Fibroblast of peridontal ligament (primary cell): ENCODE measurements at regions not wholly inside any gene's neighbourhood (a gene's known extent, or its start where the extent isn't known, plus 50 kb on each side); places are given as distances from the start of the nearest gene placed in this dataset.
A peak's percentile ranks its signal among the peaks of the same experiment; 100 is the strongest.

Source experiments
- DNase-seq: peaks from one replicate; pipeline ENCODE4 v3.0.0-alpha.2; 2010; ENCODE audit errors: extremely low read depth

DNA sequence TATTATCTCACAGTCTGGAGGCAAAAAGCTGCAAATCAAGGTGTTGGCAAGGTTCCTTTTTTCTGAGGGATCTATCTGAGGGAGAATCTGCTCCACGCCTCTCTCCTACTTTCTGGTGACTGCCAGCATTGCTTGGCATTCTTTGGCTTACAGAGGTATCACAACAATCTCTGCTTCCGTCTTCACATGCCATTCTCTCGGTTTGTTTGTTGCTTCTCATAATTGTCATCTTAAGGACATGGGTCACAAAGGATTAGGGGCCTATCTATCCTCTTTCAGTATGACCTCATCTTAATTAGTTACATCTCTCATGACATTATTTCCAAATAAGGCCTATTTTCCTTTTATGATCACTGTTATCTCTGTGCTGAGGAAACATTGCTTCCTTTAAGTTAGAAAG is 345.0 kb downstream of the FOXG1 start:
- no peak for DNase-seq

DNA sequence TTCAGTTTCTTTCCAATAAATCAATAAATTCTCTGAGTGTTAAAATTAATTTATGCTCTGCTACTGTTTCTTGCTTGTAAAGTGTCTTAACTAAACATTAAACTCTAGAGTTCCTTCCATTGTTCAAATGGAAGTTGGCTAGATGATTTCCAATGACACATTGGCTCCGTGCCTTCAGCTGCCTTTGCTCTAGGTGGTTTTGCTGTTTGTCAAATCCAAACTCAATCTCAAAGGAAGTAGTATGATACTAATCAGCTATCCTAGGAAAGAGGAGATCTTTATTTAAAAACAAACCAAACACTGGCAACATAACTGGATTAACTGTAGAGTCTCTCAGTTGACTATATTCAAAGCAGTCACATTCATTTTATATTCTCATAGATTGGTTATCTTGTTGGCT is 356.4 kb downstream of the FOXG1 start:
- no peak for DNase-seq

DNA sequence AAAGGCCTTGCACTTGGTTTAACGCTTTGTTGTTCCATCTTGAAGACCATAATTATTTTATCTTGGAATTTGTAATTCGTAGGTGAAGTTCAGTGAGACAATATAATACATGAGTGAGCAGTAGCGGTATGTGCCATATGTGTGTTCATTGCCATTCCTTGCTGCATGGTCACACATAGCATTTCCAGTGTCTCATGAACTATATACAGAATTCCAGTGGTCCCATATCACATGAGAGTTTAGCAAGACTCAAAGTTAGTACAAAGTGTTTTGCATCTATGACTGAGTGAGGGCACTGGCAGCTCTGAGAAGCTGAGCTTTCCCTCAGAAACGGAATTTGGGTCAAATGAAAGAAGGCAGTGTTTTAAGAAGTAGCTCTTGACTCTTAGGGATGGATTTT is 359.8 kb downstream of the FOXG1 start:
- DNase-seq, result peak; percentile 26

DNA sequence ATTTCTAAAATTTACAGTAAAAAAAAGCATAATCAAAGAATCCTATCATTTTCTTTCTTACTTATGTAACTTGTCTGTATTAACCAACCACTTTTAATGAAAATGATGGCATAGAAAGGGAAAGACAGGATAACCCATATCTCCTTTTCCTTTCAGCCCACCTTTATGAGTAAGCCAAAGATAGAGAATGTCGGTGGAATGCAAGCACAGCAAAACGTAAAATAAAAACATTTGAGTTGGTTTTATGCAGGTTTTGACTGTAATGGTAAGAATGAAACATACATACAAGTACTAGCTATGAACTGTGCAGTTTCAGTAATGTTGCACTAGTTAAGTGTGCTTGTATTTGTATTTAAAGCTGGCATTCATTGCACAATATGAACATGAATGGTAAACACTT is 360.3 kb downstream of the FOXG1 start:
- no peak for DNase-seq

DNA sequence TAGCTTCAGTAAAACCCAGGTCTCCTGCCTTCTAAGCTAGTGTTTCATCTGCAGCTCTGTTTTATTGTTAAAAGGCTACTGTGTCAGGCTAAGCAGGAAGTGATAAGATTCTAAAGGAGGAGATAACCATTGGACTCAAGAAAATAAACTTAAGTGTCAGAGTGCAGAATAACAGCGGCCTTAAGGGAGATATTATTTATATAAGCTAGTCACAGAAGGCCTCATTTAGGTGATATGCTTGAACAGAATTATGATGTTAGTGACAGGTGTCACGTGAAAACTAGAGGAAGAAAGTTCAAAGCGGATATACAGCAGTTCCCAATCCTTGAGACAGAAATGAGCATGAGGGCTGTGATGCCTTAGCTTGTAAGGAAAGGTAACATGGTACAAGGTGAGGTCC is 373.4 kb downstream of the FOXG1 start:
- no peak for DNase-seq

DNA sequence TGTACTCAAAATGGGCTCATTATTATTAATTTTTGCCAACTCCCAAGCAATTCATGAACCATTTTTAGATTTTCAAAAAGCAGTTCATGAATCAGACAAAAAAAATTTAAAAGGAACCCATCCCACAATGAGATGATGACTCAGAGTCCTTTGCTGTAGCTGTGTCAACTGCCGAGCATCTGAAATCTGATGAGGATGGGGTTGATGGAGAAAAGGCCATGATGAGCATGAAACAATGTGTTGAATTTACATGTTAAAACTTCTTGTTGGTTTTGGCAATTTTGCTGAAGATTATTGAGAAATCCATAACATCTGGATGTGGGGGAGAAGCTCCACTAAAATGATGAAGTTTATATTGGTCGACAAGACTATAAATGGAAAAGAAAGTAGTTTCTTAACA is 378.0 kb downstream of the FOXG1 start:
- DNase-seq, result peak; percentile 100

DNA sequence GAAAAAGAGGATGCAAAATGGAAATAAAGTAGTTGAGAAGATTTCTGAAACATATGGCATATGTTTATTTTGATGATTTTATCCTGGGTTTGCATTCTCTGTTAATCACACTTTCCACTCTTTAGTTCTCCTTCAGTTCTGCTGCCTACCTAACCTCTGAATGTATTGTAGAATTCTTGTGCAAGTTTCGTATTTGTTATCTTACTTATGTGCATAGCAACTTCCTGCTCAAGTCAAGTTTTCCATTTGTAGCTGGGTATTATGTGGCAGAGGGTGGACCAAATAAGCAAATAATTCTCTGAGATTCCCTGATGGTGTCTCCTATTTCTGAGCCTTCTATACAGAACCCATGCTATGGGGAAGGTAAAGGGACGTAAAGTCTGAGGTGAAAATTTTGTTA is 381.6 kb downstream of the FOXG1 start:
- peak; percentile 27 for DNase-seq

DNA sequence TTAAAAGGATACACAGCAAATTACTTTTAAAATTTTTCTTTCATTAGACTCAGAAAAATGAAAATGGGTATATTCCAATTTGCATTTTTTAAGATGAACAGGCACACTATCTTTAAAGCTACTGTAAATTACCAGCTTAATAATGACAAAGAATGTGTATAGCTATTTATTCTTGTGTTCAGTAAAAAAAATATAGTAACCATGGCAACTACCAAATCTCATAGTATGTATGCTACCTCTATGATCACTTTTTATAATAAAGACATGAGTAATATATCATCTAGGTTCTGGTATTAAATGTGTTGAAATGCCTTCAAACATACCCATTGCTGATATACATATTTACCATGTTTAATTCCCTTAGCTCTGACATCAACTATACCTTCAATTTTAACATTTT is 383.2 kb downstream of the FOXG1 start:
- DNase-seq, result no peak

DNA sequence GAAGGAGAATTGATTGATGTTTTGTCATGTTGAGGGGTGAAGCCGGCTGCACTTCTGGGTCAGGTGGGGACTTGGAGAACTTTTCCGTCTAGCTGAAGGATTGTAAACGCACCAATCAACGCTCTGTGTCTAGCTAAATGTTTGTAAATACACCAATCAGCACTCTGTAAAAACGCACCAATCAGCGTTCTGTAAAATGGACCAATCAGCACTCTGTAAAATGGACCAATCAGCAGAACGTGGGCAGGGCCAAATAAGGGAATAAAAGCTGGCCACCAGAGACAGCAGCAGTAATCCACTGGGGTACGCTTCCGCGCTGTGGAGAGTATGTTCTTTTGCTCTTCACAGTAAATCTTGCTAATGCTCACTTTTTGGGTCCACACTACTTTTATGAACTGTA is 384.1 kb downstream of the FOXG1 start:
- no peak for DNase-seq

DNA sequence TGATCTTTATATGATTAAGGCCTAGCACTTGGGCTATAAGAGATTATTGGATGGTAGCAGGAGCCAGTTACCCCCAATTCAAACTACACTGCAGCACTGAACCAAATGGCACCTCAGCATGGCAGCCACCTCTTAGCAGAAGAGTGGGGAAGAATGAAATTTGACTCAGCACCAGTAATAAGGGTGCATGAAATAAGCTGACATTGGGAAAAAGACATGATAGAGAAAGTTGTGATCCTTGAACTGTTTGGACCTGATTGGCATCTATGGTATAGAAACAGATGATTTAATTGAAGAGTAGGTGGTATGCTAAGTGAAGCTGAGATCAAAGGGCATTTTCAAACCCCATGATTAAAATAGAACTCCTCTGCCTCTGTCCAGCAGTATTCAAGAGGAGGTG is 389.5 kb downstream of the FOXG1 start:
- DNase-seq, result no peak

DNA sequence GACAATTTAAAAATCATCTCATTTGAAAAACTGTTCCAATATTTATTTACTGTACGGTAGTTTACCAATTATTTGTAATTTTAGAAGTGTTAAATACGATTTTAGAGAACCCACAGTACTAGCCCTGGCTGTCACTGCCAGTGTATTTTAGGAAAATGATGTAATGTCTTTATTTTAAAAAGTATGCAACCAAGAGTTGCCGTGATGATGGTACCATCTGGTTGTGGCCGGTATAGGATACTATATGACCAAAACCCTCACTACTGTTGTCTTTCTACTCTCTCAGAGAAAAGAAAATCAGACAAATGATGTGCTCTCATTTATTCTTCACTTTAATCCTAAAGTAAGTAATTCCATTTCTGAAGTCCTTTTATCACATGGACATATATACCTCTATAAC is 395.0 kb downstream of the FOXG1 start:
- DNase-seq, result peak; percentile 42

DNA sequence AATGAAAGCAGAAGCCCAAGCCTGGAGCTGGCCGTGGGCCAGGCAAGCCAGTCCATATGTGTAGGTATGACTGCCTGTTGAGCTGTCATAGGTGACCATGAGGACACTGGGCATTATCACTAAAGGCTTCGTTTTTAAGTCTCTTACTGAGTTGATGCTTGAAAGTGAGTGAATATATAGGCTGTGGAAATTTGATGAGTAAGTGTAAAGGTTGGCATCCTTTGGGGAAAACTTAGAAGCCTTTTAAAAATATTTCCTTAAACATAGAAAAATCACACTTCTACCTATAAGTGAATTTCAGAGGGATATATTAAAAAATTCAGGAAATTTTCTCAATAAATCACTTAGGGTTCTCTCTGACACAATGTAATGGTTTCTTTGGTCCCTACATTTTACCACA is 396.5 kb downstream of the FOXG1 start:
- DNase-seq, result no peak

DNA sequence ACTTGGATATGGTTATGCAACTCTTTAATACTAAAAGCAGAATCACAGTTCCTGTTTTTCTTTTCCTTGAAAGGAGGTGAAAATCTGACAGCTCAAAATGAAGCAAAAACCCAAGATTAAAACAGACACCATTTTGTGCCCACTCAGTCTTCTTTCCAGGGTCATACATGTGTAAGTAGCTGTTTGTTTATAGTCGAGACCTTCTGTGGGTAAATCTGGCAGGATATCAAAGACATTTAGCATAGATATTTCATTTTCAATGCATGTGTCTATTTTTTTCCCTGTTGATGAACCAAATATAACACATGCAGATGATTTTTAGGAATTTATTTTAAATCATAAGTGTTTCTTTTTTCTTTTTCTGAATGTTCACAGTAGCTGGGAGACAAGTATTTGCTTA is 398.8 kb downstream of the FOXG1 start:
- no peak for DNase-seq

DNA sequence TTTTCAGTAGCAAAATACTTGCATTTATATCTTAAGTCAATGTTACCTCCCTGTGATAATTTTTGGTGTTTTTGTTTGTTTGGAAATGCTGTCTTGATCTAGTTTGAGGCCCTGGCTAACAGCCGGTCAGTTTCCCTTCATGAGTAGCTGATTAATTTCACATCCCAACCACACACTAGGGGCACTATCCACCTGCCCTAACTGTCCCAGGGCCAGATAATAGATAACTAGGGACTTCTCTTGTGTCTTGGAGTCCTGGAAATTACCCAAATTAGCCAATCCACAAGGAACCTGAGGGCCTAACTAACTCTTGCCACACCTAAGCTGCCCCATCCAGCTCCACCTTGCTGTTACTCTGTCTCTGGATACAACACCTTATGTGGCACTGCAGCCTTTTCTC is 399.9 kb downstream of the FOXG1 start:
- no peak for DNase-seq

DNA sequence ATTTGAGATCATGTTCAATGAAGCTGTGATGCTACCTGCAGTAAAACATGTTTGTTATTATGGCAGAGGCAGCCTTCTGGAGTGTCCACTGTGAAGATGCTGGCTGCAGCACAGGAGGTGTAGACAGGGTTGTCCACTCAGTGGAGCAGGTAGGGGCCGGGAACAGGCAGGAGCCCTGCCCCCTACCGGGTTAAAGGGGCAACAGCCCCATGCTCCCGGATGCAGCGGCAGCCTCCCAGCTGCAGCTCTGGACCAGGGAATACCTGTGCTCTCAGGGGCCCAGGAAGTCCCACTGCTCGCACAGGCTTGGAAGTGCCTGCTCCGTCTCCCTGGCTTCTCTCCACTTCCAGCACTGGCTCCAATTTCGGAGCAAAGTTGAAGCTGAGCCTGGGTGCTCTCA is 401.6 kb downstream of the FOXG1 start:
- DNase-seq, result no peak

DNA sequence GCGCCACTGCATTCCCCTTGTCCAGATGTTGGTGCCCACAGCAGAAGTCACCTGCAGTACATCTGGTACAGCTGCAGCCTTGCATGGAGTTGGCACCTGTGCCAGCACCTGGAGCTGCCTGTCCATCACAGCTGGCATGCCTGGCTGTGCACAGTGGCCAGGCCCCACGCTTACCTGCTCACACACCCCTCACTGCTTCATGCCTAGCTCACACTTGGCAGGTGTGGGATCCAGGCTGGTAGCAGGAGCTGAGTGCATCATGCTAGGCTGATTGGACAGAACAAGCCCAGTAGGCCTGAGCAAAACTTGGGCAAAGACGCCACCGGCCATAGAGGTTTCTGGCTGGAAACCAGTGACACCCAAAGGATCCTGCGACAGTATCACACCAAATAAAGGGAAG is 402.8 kb downstream of the FOXG1 start:
- no peak for DNase-seq

DNA sequence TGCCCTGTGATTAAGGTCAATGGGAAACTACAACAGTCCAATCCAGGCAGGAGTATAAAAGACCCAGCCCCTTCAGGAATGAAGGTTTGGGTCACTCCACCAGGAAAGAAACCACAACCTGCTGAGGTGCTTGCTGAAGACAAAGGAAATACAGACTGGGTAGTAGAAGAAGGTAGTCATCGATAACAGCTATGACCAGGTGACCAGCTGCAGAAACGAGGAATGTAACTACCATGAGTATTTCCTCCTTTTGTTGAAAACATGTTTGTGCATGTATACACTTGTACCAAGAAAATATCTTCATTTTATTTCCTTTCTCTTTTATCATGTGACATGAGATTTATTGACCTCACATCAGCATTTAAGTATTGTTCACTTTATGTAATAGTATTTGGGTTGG is 409.1 kb downstream of the FOXG1 start:
- no peak for DNase-seq

DNA sequence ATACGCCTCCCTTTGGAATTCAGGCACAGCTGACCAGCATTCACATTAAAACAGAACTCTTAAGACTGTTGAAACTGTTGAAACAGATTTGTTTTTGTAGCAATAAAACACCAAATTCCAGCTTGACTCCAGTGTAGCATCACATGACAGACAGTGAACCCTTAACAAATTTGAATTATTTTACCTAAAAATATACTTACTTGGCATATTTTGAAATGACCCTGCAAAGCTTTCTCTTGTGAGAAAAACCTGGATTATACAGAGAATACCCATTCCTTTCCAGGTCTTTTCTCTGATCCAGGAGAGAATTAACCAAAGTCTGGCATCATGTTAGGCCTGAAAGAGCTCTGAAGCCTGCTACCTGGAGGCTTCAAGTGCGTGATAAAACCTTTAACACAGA is 410.3 kb downstream of the FOXG1 start:
- DNase-seq, result no peak

DNA sequence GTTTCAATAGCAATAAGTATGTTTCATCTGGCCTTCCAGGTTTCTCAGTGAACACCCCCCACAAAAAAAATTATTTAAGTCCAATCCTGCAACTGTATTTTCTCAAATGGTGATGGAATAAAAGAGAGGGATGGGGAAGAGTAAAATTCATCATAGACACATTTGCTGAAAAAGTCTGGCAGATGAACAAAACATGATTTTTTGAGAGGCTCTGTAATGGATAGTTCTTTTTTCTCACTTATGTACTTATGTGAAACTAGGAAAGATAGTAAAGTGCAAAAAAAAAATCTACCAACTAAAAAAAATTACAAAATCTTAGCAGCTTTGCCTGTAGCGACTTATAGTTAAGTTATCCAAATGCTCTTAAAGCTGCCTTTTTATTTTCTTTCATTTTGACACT is 412.4 kb downstream of the FOXG1 start:
- DNase-seq, result no peak

DNA sequence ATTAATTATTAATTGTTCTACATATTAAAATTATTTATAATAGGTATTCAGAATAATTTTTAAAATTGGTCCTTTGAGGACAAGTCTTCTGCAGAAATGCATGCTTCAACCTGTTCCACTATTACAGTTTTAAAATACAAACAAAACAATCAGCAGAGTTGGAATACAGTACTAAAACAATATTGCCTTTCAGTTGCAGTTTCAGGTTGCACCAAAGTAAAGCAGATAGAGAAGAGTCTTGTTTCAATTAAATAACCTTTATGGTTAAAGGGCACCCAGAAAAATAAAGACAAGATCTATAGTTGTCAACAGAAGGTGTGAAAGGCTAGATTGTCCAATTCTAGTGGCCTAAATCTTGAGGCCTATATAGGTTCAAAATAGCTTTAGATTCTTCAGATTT is 424.5 kb downstream of the FOXG1 start:
- no peak for DNase-seq

DNA sequence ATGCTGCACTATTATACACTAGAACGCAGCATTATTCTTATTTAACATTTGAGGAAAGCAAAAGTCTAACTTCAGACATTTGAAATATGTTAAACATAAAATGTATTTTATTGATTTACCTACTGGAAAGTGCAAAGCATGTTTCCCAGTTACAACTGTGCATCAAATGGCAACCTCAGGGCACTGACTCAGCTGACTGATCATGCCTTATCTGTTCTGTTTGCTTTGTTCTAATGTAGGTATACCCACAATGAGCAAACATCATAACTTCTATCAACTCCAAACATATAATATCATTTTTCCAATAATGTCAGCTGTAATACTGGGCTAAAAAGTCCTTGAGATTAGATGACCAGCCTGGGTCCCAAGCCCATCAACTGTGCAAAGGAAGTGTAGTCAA is 431.0 kb downstream of the FOXG1 start:
- DNase-seq, result no peak

DNA sequence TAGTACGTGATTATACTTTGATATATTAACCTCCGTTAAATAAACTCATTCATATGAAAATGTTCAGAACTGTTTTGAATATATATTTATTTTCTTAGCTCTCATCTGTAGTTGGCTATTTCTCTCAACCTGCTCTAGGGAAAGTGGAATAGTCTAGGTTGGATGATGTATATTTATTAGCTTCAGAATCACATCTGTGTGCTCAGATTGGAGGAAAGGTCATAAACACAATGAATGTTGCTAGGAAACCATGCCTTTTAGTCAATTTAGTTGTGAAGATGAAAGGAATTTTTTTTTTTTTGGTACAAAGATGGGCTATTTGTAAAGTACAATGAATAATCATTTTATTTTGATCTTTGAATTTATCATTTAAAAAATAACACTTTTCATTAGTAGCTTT is 439.1 kb downstream of the FOXG1 start:
- no peak for DNase-seq

DNA sequence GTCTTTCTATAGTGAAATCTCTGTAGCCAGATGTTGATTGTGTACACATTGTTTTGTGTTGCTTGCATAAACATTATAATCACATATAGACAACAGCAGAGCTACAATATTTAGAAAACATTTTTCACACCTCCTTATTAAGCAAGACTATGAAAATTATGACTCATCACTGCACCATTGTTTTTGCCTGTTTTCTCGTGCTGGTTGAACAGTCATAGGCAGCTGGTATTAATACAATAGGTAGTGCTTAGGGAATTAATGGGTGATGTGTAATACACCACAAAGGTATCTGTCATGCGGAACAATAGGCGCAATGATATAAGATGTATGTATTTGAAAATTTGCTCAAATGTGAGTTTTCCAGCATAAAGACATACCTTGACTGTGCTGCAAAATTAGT is 449.3 kb downstream of the FOXG1 start:
- DNase-seq, result no peak

DNA sequence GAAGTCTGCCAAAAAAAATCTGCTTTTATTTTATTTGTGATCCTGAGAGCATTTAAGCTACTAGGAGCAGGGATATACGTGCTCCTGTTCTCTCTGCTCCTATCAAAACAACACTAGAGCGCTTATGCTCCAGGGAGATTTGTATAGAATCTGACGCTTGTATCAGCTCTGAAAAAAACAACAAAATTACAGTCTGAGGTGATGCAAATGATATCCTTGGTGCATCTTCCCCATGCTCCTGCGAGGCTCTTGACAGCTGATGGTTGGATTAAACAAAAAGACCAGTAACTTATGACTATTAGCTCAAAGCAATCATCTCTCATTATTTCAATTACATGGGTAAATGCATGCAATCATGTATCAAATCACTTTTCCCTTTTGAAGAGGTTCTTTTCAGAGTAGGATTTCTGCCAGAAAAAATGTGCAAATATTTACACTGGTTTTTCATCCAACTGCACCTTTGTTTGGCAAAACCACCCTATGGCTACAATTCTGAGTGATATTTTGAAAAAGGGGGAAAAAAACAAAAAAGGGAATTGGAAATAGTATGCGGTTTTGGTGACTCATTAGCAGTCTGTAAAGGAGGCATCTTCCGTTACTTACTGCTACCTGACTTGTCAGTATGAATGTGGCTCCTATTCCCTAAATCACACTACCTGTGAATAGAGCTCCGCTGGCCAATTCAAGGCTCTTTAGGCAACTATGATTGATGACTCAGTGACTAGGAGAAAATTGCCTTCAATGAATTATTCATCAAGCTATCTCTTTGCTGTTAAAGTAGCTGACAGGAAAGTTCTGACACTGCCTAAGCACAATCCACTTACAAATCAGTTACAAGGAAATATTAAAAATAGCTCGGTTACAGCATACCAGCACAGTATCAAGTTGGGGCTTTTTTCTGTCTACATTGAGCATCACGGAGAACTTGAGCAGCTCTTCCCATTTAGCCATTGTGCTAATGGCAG is 450.0 kb downstream of the FOXG1 start:
- peak; percentile 12 for DNase-seq
